Astrocyte (in vitro differentiated cells and primary cell): ENCODE measurements at regions not wholly inside any gene's neighbourhood (a gene's known extent, or its start where the extent isn't known, plus 50 kb on each side); places are given as distances from the start of the nearest gene placed in this dataset.

Source experiments
- DNase-seq: peaks from one replicate; pipeline ENCODE4 v3.0.0-alpha.2; 2010; ENCODE audit warnings: low read depth
- FAIRE-seq: peaks from 2 replicates; lab custom pipeline; 2011; peaks lifted over from hg19 to GRCh38; lab: Jason Lieb, UNC
- H2AFZ ChIP-seq: 2 replicates; pipeline ENCODE4 v1.6.0; 2012; ENCODE audit warnings: low read depth, low read length, inconsistent platforms
- H3K27ac ChIP-seq: 2 replicates; pipeline ENCODE4 v1.5.1; 2011; ENCODE audit warnings: low read depth, low read length, inconsistent platforms
- H3K27me3 ChIP-seq: 2 replicates; pipeline ENCODE4 v1.6.0; 2011; ENCODE audit warnings: low read length, inconsistent platforms; ENCODE audit not compliant: insufficient read depth
- H3K36me3 ChIP-seq: 2 replicates; pipeline ENCODE4 v1.5.1; 2011; ENCODE audit warnings: low read length, inconsistent platforms; ENCODE audit not compliant: insufficient read depth
- H3K4me1 ChIP-seq: 2 replicates; pipeline ENCODE4 v1.5.1; 2011; ENCODE audit warnings: low read length, inconsistent platforms; ENCODE audit not compliant: insufficient read depth
- H3K4me2 ChIP-seq: 2 replicates; pipeline ENCODE4 v1.6.0; 2012; ENCODE audit warnings: low read length, inconsistent platforms
- H3K4me3 ChIP-seq: 2 replicates; pipeline ENCODE4 v1.5.1; 2011; ENCODE audit warnings: low read depth, mild to moderate bottlenecking, low read length, inconsistent platforms; ENCODE audit not compliant: insufficient read depth
- H3K79me2 ChIP-seq: 2 replicates; pipeline ENCODE4 v1.6.0; 2012; ENCODE audit warnings: mild to moderate bottlenecking, low read length, inconsistent platforms; ENCODE audit not compliant: insufficient read depth
- H3K9ac ChIP-seq: 2 replicates; pipeline ENCODE4 v1.6.0; 2012; ENCODE audit warnings: mild to moderate bottlenecking, low read length, inconsistent platforms
- H3K9me3 ChIP-seq: 2 replicates; pipeline ENCODE4 v1.5.1; 2012; ENCODE audit warnings: low read depth, mild to moderate bottlenecking, low read length, inconsistent platforms; ENCODE audit not compliant: insufficient read depth
- H4K20me1 ChIP-seq: 2 replicates; pipeline ENCODE4 v1.6.0; 2012; ENCODE audit warnings: low read length, inconsistent platforms; ENCODE audit not compliant: insufficient read depth
- H3K27ac Mint-ChIP-seq: one replicate; pipeline ENCODE4 v1.8.0; 2021; ENCODE audit warnings: mild to moderate bottlenecking, mixed read lengths; ENCODE audit not compliant: unreplicated experiment
- H3K27me3 Mint-ChIP-seq: one replicate; pipeline ENCODE4 v1.8.0; 2021; ENCODE audit warnings: low read depth, mixed read lengths; ENCODE audit not compliant: unreplicated experiment
- H3K36me3 Mint-ChIP-seq: one replicate; pipeline ENCODE4 v1.8.0; 2021; ENCODE audit warnings: low read depth, mixed read lengths; ENCODE audit not compliant: unreplicated experiment
- H3K4me1 Mint-ChIP-seq: one replicate; pipeline ENCODE4 v1.8.0; 2021; ENCODE audit warnings: low read depth, mixed read lengths; ENCODE audit not compliant: unreplicated experiment
- H3K4me3 Mint-ChIP-seq: one replicate; pipeline ENCODE4 v1.8.0; 2021; ENCODE audit warnings: mild to moderate bottlenecking, moderate library complexity, mixed read lengths; ENCODE audit not compliant: unreplicated experiment
- H3K9me3 Mint-ChIP-seq: one replicate; pipeline ENCODE4 v1.8.0; 2021; ENCODE audit warnings: mild to moderate bottlenecking, mixed read lengths; ENCODE audit not compliant: unreplicated experiment
- CTCF ChIP-seq: IDR thresholded peaks from 2 replicates; pipeline ENCODE4 v1.5.1; 2011; ENCODE audit warnings: low read depth, mild to moderate bottlenecking, inconsistent platforms, low read length, moderate library complexity; ENCODE audit not compliant: insufficient read depth
- EZH2 ChIP-seq: IDR thresholded peaks from 2 replicates; pipeline ENCODE4 v1.6.1; 2012; ENCODE audit warnings: mild to moderate bottlenecking, low read length, inconsistent platforms; ENCODE audit not compliant: insufficient read depth

GRCh38 chr20:16220826-16221225 lies 352.4 kb downstream of the KIF16B start:
- Mint-ChIP-seq H3K9me3 (no peaks in the 10 kb centered on the region), H3K27ac (no peak overlapping the region), H3K27me3 (peaks cover 2% of the 10 kb centered on the region), H3K36me3 (no peaks in the 10 kb centered on the region), H3K4me1 (no peaks in the 10 kb centered on the region), H3K4me3 (no peak overlapping the region)
- no peak overlapping the region for H3K4me3 ChIP-seq
- no peaks in the 10 kb centered on the region for H4K20me1 ChIP-seq
- H3K4me2 ChIP-seq, result no peak overlapping the region
- H3K27me3 ChIP-seq, result no peaks in the 10 kb centered on the region
- no peaks in the 10 kb centered on the region for H3K9me3 ChIP-seq
- no peaks in the 10 kb centered on the region for H3K36me3 ChIP-seq
- H3K9ac ChIP-seq, result no peak overlapping the region
- no peak for FAIRE-seq
- DNase-seq, result no peak
- no peaks in the 10 kb centered on the region for H3K4me1 ChIP-seq
- H3K79me2 ChIP-seq, result no peaks in the 10 kb centered on the region
- TF ChIP-seq EZH2, result no peak
- TF ChIP-seq CTCF, result no peak
- no peak overlapping the region for H3K27ac ChIP-seq
- no peak overlapping the region for H2AFZ ChIP-seq

GRCh38 chr20:16219182-16219581 lies 354.1 kb downstream of the KIF16B start:
- Histone ChIP-seq H3K4me2 (no peak overlapping the region), H3K4me1 (no peaks in the 10 kb centered on the region), H3K9ac (no peak overlapping the region), H4K20me1 (no peaks in the 10 kb centered on the region), H3K27me3 (no peaks in the 10 kb centered on the region), H3K27ac (no peak overlapping the region), H3K4me3 (no peak overlapping the region), H3K79me2 (no peaks in the 10 kb centered on the region), H3K36me3 (no peaks in the 10 kb centered on the region), H2AFZ (no peak overlapping the region), H3K9me3 (no peaks in the 10 kb centered on the region)
- Mint-ChIP-seq H3K4me1 (no peaks in the 10 kb centered on the region), H3K27ac (no peak overlapping the region), H3K36me3 (no peaks in the 10 kb centered on the region), H3K9me3 (no peaks in the 10 kb centered on the region), H3K4me3 (no peak overlapping the region), H3K27me3 (peaks cover 2% of the 10 kb centered on the region)
- DNase-seq (no peak), FAIRE-seq (no peak)
- TF ChIP-seq EZH2 (no peak), CTCF (no peak)

GRCh38 chr20:16216914-16217230 lies 356.4 kb downstream of the KIF16B start:
- no peaks in the 10 kb centered on the region for H3K4me1 ChIP-seq
- Mint-ChIP-seq H3K9me3 (no peaks in the 10 kb centered on the region), H3K4me1 (no peaks in the 10 kb centered on the region), H3K36me3 (no peaks in the 10 kb centered on the region), H3K27me3 (peaks cover 2% of the 10 kb centered on the region), H3K4me3 (no peak overlapping the region), H3K27ac (no peak overlapping the region)
- no peak for TF ChIP-seq EZH2
- no peaks in the 10 kb centered on the region for H3K36me3 ChIP-seq
- H3K4me2 ChIP-seq, result no peak overlapping the region
- no peak for FAIRE-seq
- no peak for DNase-seq
- H3K9ac ChIP-seq, result no peak overlapping the region
- no peaks in the 10 kb centered on the region for H3K27me3 ChIP-seq
- H3K79me2 ChIP-seq, result no peaks in the 10 kb centered on the region
- H3K9me3 ChIP-seq, result no peaks in the 10 kb centered on the region
- H4K20me1 ChIP-seq, result no peaks in the 10 kb centered on the region
- no peak overlapping the region for H3K27ac ChIP-seq
- no peak overlapping the region for H2AFZ ChIP-seq
- H3K4me3 ChIP-seq, result no peak overlapping the region
